HepG2 (cell line): ENCODE measurements at regions not wholly inside any gene's neighbourhood (a gene's known extent, or its start where the extent isn't known, plus 50 kb on each side); places are given as distances from the start of the nearest gene placed in this dataset.

Experiments
- BORCS8-MEF2B ChIP-seq: sonication (generic); formaldehyde crosslinking; IDR thresholded peaks from 2 replicates; pipeline ENCODE4 v1.8.0; 2022; ENCODE audit warnings: mild to moderate bottlenecking, missing genetic modification reagents
- JUNB ChIP-seq: sonication (generic); formaldehyde crosslinking; IDR thresholded peaks from 2 replicates; pipeline ENCODE4 v1.8.0; 2022; ENCODE audit warnings: missing genetic modification reagents, mild to moderate bottlenecking, borderline replicate concordance
- RXRA ChIP-seq: sonication (generic); formaldehyde crosslinking; IDR thresholded peaks from 2 replicates; pipeline ENCODE4 v1.5.1; 2020; ENCODE audit warnings: missing genetic modification reagents
- SMYD3 ChIP-seq: sonication (generic); formaldehyde crosslinking; IDR thresholded peaks from 2 replicates; pipeline ENCODE4 v1.8.1; 2023; ENCODE audit warnings: mild to moderate bottlenecking, missing genetic modification reagents
- SP140L ChIP-seq: sonication (generic); formaldehyde crosslinking; IDR thresholded peaks from 2 replicates; pipeline ENCODE4 v1.4.0; 2020; ENCODE audit warnings: missing genetic modification reagents, borderline replicate concordance
- SYNCRIP ChIP-seq: fragments of 200-400 bp; formaldehyde crosslinking; IDR thresholded peaks from 2 replicates; pipeline ENCODE4 v1.6.1; 2018; ENCODE audit warnings: mild to moderate bottlenecking, low read depth, low read length; ENCODE audit not compliant: insufficient read depth
- TBL1XR1 ChIP-seq: fragments of 150-350 bp; IDR thresholded peaks from 2 replicates; pipeline ENCODE4 v1.6.1; 2014; ENCODE audit warnings: borderline replicate concordance, low read length; ENCODE audit not compliant: partially characterized antibody
- TGIF2 ChIP-seq: IDR thresholded peaks from 2 replicates; pipeline ENCODE4 v1.6.1; 2016; ENCODE audit warnings: control low read depth, missing compliant biosample characterization
- ZNF251 ChIP-seq: sonication (generic); formaldehyde crosslinking; IDR thresholded peaks from 2 replicates; pipeline ENCODE4 v1.9.0; 2021; ENCODE audit warnings: mild to moderate bottlenecking, missing genetic modification reagents
- ZNF879 ChIP-seq: sonication (generic); formaldehyde crosslinking; IDR thresholded peaks from 2 replicates; pipeline ENCODE4 v1.8.1; 2023; ENCODE audit warnings: missing genetic modification reagents
- TF ChIP-seq, protein P1 (sequence below): sonication (generic); formaldehyde crosslinking; IDR thresholded peaks from 2 replicates; pipeline ENCODE4 v1.9.0; 2021; ENCODE audit warnings: mild to moderate bottlenecking, missing genetic modification reagents
- TF ChIP-seq, protein P2 (sequence below): sonication (generic); formaldehyde crosslinking; IDR thresholded peaks from 2 replicates; pipeline ENCODE4 v1.9.0; 2022; ENCODE audit warnings: missing genetic modification reagents, mild to moderate bottlenecking, borderline replicate concordance
- TF ChIP-seq, protein P3 (sequence below): sonication (generic); formaldehyde crosslinking; IDR thresholded peaks from 2 replicates; pipeline ENCODE4 v1.5.0; 2020; ENCODE audit warnings: mild to moderate bottlenecking, missing genetic modification reagents, borderline replicate concordance
- TF ChIP-seq, protein P4 (sequence below): sonication (generic); formaldehyde crosslinking; IDR thresholded peaks from 2 replicates; pipeline ENCODE4 v1.5.0; 2020; ENCODE audit warnings: missing genetic modification reagents, mild to moderate bottlenecking, borderline replicate concordance
- TF ChIP-seq, protein P5 (sequence below): sonication (generic); IDR thresholded peaks from 2 replicates; pipeline ENCODE4 v1.6.1; 2016; ENCODE audit warnings: low read depth, borderline replicate concordance

DNA sequence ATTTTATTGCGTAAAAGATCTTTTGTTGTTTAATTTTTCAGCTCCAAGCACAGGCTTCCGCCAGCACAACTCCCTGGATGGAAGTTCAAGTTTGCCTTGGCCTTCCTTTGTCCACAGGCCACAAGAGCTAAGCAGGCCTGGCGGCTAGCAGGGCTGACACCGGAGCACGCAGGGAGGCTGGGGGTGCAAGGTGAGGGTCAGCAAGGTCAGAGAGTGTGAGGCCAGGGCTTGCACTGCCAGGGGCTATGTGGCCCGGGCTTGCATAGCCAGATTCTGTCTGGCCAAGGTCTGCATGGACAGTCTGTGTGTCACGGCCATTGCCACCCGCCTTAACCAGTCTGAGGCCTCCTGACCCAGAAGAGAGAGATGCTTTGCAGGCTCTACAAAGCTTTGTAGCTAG lies 123.9 kb downstream of the BCOR start (continued):
- TF ChIP-seq, protein P1, sequence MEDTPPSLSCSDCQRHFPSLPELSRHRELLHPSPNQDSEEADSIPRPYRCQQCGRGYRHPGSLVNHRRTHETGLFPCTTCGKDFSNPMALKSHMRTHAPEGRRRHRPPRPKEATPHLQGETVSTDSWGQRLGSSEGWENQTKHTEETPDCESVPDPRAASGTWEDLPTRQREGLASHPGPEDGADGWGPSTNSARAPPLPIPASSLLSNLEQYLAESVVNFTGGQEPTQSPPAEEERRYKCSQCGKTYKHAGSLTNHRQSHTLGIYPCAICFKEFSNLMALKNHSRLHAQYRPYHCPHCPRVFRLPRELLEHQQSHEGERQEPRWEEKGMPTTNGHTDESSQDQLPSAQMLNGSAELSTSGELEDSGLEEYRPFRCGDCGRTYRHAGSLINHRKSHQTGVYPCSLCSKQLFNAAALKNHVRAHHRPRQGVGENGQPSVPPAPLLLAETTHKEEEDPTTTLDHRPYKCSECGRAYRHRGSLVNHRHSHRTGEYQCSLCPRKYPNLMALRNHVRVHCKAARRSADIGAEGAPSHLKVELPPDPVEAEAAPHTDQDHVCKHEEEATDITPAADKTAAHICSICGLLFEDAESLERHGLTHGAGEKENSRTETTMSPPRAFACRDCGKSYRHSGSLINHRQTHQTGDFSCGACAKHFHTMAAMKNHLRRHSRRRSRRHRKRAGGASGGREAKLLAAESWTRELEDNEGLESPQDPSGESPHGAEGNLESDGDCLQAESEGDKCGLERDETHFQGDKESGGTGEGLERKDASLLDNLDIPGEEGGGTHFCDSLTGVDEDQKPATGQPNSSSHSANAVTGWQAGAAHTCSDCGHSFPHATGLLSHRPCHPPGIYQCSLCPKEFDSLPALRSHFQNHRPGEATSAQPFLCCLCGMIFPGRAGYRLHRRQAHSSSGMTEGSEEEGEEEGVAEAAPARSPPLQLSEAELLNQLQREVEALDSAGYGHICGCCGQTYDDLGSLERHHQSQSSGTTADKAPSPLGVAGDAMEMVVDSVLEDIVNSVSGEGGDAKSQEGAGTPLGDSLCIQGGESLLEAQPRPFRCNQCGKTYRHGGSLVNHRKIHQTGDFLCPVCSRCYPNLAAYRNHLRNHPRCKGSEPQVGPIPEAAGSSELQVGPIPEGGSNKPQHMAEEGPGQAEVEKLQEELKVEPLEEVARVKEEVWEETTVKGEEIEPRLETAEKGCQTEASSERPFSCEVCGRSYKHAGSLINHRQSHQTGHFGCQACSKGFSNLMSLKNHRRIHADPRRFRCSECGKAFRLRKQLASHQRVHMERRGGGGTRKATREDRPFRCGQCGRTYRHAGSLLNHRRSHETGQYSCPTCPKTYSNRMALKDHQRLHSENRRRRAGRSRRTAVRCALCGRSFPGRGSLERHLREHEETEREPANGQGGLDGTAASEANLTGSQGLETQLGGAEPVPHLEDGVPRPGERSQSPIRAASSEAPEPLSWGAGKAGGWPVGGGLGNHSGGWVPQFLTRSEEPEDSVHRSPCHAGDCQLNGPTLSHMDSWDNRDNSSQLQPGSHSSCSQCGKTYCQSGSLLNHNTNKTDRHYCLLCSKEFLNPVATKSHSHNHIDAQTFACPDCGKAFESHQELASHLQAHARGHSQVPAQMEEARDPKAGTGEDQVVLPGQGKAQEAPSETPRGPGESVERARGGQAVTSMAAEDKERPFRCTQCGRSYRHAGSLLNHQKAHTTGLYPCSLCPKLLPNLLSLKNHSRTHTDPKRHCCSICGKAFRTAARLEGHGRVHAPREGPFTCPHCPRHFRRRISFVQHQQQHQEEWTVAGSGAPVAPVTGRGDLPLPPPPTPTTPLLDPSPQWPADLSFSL: no peak
- peak; percentile 48 for TF ChIP-seq RXRA (CRISPR knock-in tag)
- peak; percentile 38 for TF ChIP-seq TBL1XR1
- TF ChIP-seq, protein P2, sequence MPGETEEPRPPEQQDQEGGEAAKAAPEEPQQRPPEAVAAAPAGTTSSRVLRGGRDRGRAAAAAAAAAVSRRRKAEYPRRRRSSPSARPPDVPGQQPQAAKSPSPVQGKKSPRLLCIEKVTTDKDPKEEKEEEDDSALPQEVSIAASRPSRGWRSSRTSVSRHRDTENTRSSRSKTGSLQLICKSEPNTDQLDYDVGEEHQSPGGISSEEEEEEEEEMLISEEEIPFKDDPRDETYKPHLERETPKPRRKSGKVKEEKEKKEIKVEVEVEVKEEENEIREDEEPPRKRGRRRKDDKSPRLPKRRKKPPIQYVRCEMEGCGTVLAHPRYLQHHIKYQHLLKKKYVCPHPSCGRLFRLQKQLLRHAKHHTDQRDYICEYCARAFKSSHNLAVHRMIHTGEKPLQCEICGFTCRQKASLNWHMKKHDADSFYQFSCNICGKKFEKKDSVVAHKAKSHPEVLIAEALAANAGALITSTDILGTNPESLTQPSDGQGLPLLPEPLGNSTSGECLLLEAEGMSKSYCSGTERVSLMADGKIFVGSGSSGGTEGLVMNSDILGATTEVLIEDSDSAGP (CRISPR knock-in tag): peak; percentile 51; the same call in 1 of the 2 replicates
- no peak for TF ChIP-seq ZNF251 (CRISPR knock-in tag)
- TF ChIP-seq, protein P3, sequence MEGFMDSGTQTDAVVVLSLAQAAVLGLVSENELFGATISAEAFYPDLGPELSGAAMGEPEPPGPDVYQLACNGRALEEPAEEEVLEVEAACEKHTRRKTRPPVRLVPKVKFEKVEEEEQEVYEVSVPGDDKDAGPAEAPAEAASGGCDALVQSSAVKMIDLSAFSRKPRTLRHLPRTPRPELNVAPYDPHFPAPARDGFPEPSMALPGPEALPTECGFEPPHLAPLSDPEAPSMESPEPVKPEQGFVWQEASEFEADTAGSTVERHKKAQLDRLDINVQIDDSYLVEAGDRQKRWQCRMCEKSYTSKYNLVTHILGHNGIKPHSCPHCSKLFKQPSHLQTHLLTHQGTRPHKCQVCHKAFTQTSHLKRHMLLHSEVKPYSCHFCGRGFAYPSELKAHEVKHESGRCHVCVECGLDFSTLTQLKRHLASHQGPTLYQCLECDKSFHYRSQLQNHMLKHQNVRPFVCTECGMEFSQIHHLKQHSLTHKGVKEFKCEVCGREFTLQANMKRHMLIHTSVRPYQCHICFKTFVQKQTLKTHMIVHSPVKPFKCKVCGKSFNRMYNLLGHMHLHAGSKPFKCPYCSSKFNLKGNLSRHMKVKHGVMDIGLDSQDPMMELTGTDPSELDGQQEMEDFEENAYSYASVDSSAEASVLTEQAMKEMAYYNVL: no peak
- TF ChIP-seq SYNCRIP: no peak
- TF ChIP-seq, protein P4, sequence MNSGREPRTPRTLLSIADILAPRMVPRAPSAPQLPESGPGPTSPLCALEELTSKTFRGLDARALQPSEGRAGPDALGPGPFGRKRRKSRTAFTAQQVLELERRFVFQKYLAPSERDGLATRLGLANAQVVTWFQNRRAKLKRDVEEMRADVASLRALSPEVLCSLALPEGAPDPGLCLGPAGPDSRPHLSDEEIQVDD (CRISPR knock-in tag): no peak
- no peak for TF ChIP-seq SP140L (CRISPR knock-in tag)
- no peak for TF ChIP-seq TGIF2 (CRISPR knock-in tag)
- no peak for TF ChIP-seq ZNF879 (CRISPR knock-in tag)
- TF ChIP-seq, protein P5, sequence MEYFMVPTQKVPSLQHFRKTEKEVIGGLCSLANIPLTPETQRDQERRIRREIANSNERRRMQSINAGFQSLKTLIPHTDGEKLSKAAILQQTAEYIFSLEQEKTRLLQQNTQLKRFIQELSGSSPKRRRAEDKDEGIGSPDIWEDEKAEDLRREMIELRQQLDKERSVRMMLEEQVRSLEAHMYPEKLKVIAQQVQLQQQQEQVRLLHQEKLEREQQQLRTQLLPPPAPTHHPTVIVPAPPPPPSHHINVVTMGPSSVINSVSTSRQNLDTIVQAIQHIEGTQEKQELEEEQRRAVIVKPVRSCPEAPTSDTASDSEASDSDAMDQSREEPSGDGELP: no peak
- no peak for TF ChIP-seq SMYD3 (CRISPR knock-in tag)
- no peak for TF ChIP-seq BORCS8-MEF2B (CRISPR knock-in tag)
- TF ChIP-seq JUNB (CRISPR knock-in tag): no peak
